ENCODE measurements at regions not wholly inside any gene's neighbourhood (a gene's known extent, or its start where the extent isn't known, plus 50 kb on each side); places are given as distances from the start of the nearest gene placed in this dataset.

- intact Hi-C loops (cut with DNase I) = no loop called here
- DNase-seq = no peak
- H3K4me3 ChIP-seq = no peak overlapping the region
- H3K27ac ChIP-seq = no peak overlapping the region
- no peaks in the 10 kb centered on the region for H3K9me3 ChIP-seq
- no peaks in the 10 kb centered on the region for H3K36me3 ChIP-seq
- no peak for ATAC-seq
- TF ChIP-seq, protein P1, sequence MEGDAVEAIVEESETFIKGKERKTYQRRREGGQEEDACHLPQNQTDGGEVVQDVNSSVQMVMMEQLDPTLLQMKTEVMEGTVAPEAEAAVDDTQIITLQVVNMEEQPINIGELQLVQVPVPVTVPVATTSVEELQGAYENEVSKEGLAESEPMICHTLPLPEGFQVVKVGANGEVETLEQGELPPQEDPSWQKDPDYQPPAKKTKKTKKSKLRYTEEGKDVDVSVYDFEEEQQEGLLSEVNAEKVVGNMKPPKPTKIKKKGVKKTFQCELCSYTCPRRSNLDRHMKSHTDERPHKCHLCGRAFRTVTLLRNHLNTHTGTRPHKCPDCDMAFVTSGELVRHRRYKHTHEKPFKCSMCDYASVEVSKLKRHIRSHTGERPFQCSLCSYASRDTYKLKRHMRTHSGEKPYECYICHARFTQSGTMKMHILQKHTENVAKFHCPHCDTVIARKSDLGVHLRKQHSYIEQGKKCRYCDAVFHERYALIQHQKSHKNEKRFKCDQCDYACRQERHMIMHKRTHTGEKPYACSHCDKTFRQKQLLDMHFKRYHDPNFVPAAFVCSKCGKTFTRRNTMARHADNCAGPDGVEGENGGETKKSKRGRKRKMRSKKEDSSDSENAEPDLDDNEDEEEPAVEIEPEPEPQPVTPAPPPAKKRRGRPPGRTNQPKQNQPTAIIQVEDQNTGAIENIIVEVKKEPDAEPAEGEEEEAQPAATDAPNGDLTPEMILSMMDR (IDR thresholded peaks at IDR 0.05) = no peak
- no peak for TF ChIP-seq POLR2A (IDR thresholded peaks at IDR 0.05)
- no peaks in the 10 kb centered on the region for H3K4me1 ChIP-seq
- H3K27me3 ChIP-seq = peaks cover 0 to 7% (median 0%) of the 10 kb centered on the region in 9 donors
Observed at GRCh38 chr20:9926476-9926875, 87.6 kb upstream of the PAK5 start.

- no peak for DNase-seq
- H3K9me3 ChIP-seq = no peaks in the 10 kb centered on the region
- no peak overlapping the region for H3K4me3 ChIP-seq
- no peak for ATAC-seq
- no peaks in the 10 kb centered on the region for H3K4me1 ChIP-seq
- H3K27me3 ChIP-seq = peaks cover 0 to 7% (median 0%) of the 10 kb centered on the region in 9 donors
- no peaks in the 10 kb centered on the region for H3K36me3 ChIP-seq
- H3K27ac ChIP-seq = no peak overlapping the region
- WGBS, 4 donors = 52 to 68% (median 64%) methylated on average over 1 of the region's 1 CpG
- intact Hi-C loops (cut with DNase I) = no loop called here
- no peak for TF ChIP-seq POLR2A (IDR thresholded peaks at IDR 0.05)
- TF ChIP-seq, protein P1 (IDR thresholded peaks at IDR 0.05) = no peak
Observed at GRCh38 chr20:9926007-9926406, 87.1 kb upstream of the PAK5 start.

DNA sequence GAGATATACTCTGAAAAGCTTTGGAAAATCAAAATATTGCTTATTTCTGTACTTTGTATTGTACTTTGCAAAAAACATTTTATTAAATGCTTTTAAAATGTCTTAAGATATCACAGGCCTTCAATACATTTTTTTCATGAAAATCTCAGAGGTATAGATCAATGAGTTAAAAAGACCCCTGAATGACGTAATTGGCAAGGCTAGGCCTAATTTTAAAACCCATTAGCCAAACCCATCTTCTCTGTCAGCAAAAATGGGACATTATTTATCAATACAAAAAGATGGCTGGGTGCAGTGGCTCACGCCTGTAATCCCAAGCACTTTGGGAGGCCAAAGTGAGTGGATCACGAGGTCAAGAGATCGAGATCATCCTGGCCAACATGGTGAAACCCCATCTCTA lies 84.8 kb upstream of the PAK5 start:
- no peaks in the 10 kb centered on the region for H3K9me3 ChIP-seq
- no peak overlapping the region for H3K27ac ChIP-seq
- no peak for ATAC-seq
- 80 to 85% (median 82%) methylated on average over 4 of the region's 4 CpGs for WGBS, 4 donors
- no peak for DNase-seq
- no peaks in the 10 kb centered on the region for H3K27me3 ChIP-seq
- H3K36me3 ChIP-seq = no peaks in the 10 kb centered on the region
- TF ChIP-seq, protein P1 (IDR thresholded peaks at IDR 0.05) = no peak
- no peak for TF ChIP-seq POLR2A (IDR thresholded peaks at IDR 0.05)
- intact Hi-C loops (cut with DNase I) = no loop called here
- H3K4me1 ChIP-seq = no peaks in the 10 kb centered on the region
- no peak overlapping the region for H3K4me3 ChIP-seq

- no peak overlapping the region for H3K27ac ChIP-seq
- ATAC-seq = no peak
- H3K4me1 ChIP-seq = no peaks in the 10 kb centered on the region
- no peak overlapping the region for H3K4me3 ChIP-seq
- intact Hi-C loops (cut with DNase I) = no loop called here
- no peak for DNase-seq
- WGBS, 4 donors = 85 to 90% (median 88%) methylated on average over 2 of the region's 2 CpGs
- no peaks in the 10 kb centered on the region for H3K27me3 ChIP-seq
- no peaks in the 10 kb centered on the region for H3K36me3 ChIP-seq
- no peaks in the 10 kb centered on the region for H3K9me3 ChIP-seq
- TF ChIP-seq, protein P1 (IDR thresholded peaks at IDR 0.05) = no peak
- no peak for TF ChIP-seq POLR2A (IDR thresholded peaks at IDR 0.05)
Observed at GRCh38 chr20:9920866-9921265, 82.0 kb upstream of the PAK5 start.

All from heart left ventricle (tissue), 16 donors.